Uterus (tissue), 2 donors: ENCODE measurements at regions not wholly inside any gene's neighbourhood (a gene's known extent, or its start where the extent isn't known, plus 50 kb on each side); places are given as distances from the start of the nearest gene placed in this dataset.

Experiments
- POLR2A ChIP-seq, 2 donors: fragments of 450-650 bp; IDR thresholded peaks; one replicate each; pipeline ENCODE4 v1.6.1; 2016; ENCODE audit warnings: antibody characterized with exemption in 2 of 2, mild to moderate bottlenecking in 1 of 2, moderate library complexity in 1 of 2
- TF ChIP-seq, protein P1 (sequence below), 4 experiments: fragments of 200-600 bp in 2 of 4; fragments of 450-650 bp in 2 of 4; sonication (generic) in 2 of 4; IDR thresholded peaks; one replicate each; pipeline ENCODE4 v1.5.1; 2016 to 2019; ENCODE audit warnings: antibody characterized with exemption in 4 of 4, mild to moderate bottlenecking in 2 of 4, moderate library complexity in 1 of 4

DNA sequence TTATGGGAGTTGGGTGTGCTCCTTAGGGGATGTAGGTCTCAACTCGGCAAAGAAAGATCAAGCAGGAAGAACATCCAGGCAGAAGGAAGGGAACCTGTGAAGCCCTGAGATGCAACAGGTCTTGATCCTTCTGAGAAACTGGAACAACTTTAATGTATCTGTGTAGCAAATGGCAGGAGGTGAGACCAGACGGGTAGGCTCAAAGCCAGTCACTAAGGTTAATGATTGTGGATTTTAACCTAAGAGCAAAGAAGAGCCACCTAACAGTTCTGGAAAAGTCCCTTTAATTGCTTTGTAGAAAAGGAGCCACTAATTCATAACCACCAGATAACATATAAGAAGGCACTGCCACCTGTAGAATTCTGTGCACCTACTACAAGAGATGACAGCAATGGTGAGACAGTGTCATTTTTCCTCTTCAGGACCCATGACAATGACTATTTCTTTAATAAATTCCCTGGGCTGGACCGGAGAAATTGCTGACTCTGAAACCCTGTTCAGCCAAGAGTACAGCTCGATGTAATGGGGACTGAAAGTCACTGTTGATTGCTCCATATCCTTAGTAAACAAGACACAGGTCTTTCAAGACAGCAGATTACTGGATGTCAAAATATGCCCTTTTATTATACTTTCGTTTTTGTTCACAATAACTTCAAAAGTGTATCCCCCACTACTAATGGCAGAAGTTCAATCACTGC, 326.2 kb downstream of the CBLN4 start:
- TF ChIP-seq, protein P1, sequence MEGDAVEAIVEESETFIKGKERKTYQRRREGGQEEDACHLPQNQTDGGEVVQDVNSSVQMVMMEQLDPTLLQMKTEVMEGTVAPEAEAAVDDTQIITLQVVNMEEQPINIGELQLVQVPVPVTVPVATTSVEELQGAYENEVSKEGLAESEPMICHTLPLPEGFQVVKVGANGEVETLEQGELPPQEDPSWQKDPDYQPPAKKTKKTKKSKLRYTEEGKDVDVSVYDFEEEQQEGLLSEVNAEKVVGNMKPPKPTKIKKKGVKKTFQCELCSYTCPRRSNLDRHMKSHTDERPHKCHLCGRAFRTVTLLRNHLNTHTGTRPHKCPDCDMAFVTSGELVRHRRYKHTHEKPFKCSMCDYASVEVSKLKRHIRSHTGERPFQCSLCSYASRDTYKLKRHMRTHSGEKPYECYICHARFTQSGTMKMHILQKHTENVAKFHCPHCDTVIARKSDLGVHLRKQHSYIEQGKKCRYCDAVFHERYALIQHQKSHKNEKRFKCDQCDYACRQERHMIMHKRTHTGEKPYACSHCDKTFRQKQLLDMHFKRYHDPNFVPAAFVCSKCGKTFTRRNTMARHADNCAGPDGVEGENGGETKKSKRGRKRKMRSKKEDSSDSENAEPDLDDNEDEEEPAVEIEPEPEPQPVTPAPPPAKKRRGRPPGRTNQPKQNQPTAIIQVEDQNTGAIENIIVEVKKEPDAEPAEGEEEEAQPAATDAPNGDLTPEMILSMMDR (IDR thresholded peaks at IDR 0.05): no peak
- TF ChIP-seq POLR2A (IDR thresholded peaks at IDR 0.05): no peak
